GM23338 (cell line): ENCODE measurements at regions not wholly inside any gene's neighbourhood (a gene's known extent, or its start where the extent isn't known, plus 50 kb on each side); places are given as distances from the start of the nearest gene placed in this dataset.

ENCODE experiments used
- ATAC-seq: fragments of 200-7000 bp; cut with Tn5 transposase; 3 replicates; pipeline ENCODE4 v1.9.1; 2020
- DNase-seq: peaks from one replicate; pipeline ENCODE4 v3.0.0-alpha.2; 2015; ENCODE audit warnings: low spot score
- H2AFZ ChIP-seq: fragments of 200-600 bp; sonication (generic); 2 replicates; pipeline ENCODE4 v1.8.0; 2016; ENCODE audit warnings: antibody characterized with exemption, mild to moderate bottlenecking, moderate library complexity
- H3F3A ChIP-seq: fragments of 200-600 bp; sonication (generic); replicated peaks from 2 replicates; pipeline ENCODE4 v1.8.0; 2017; ENCODE audit warnings: antibody characterized with exemption, mixed run types, low read depth
- H3K27ac ChIP-seq: fragments of 200-600 bp; sonication (generic); 2 replicates; pipeline ENCODE4 v1.6.1; 2016; ENCODE audit warnings: low read depth
- H3K27me3 ChIP-seq: fragments of 200-600 bp; sonication (generic); 2 replicates; pipeline ENCODE4 v1.8.0; 2016; ENCODE audit warnings: mild to moderate bottlenecking, mixed run types, moderate library complexity; ENCODE audit not compliant: insufficient read depth
- H3K36me3 ChIP-seq: fragments of 200-600 bp; sonication (generic); 2 replicates; pipeline ENCODE4 v1.8.0; 2016; ENCODE audit warnings: mild to moderate bottlenecking; ENCODE audit not compliant: insufficient read depth
- H3K4me1 ChIP-seq: fragments of 200-600 bp; sonication (generic); 2 replicates; pipeline ENCODE4 v1.8.0; 2016; ENCODE audit warnings: mild to moderate bottlenecking, moderate library complexity; ENCODE audit not compliant: insufficient read depth
- H3K4me2 ChIP-seq: fragments of 200-600 bp; sonication (generic); 2 replicates; pipeline ENCODE4 v1.7.1; 2017; ENCODE audit warnings: mixed run types
- H3K4me3 ChIP-seq: fragments of 200-600 bp; sonication (generic); 2 replicates; pipeline ENCODE4 v1.6.1; 2016; ENCODE audit warnings: mixed run types
- H3K79me2 ChIP-seq: fragments of 200-600 bp; sonication (generic); replicated peaks from 2 replicates; pipeline ENCODE4 v1.8.0; 2017; ENCODE audit warnings: mild to moderate bottlenecking; ENCODE audit not compliant: insufficient read depth
- H3K9me2 ChIP-seq: fragments of 200-600 bp; sonication (generic); 2 replicates; pipeline ENCODE4 v1.8.0; 2017; ENCODE audit not compliant: insufficient read depth
- H4K20me1 ChIP-seq: fragments of 200-600 bp; sonication (generic); replicated peaks from 2 replicates; pipeline ENCODE4 v1.8.0; 2017; ENCODE audit warnings: mild to moderate bottlenecking; ENCODE audit not compliant: insufficient read depth
- H3K27ac Mint-ChIP-seq: 2 replicates; pipeline ENCODE4 v1.8.0; 2020; ENCODE audit warnings: inconsistent platforms, mild to moderate bottlenecking, moderate library complexity, mixed read lengths
- H3K27me3 Mint-ChIP-seq: 3 replicates; pipeline ENCODE4 v1.8.0; 2022; ENCODE audit warnings: low read depth, mild to moderate bottlenecking, moderate library complexity, mixed read lengths, inconsistent platforms; ENCODE audit not compliant: insufficient read depth, poor library complexity
- H3K36me3 Mint-ChIP-seq: 3 replicates; pipeline ENCODE4 v1.8.0; 2021; ENCODE audit warnings: low read depth, mild to moderate bottlenecking, inconsistent platforms, moderate library complexity, mixed read lengths
- H3K4me1 Mint-ChIP-seq: 3 replicates; pipeline ENCODE4 v1.8.0; 2020; ENCODE audit warnings: mild to moderate bottlenecking, inconsistent platforms, mixed read lengths
- H3K4me3 Mint-ChIP-seq: 3 replicates; pipeline ENCODE4 v1.8.0; 2021; ENCODE audit warnings: moderate library complexity, mild to moderate bottlenecking, inconsistent platforms, mixed read lengths
- H3K9me3 Mint-ChIP-seq: 3 replicates; pipeline ENCODE4 v1.8.0; 2020; ENCODE audit warnings: moderate library complexity, mild to moderate bottlenecking, inconsistent platforms, mixed read lengths
- EZH2 ChIP-seq: fragments of 200-600 bp; sonication (generic); IDR thresholded peaks from one replicate; pipeline ENCODE4 v1.8.0; 2017; ENCODE audit warnings: antibody characterized with exemption, mild to moderate bottlenecking, low read depth; ENCODE audit not compliant: unreplicated experiment
- TF ChIP-seq, protein P1 (sequence below): fragments of 250-450 bp; sonication (Bioruptor Pico); IDR thresholded peaks from 2 replicates; pipeline ENCODE4 v1.5.0; 2020; ENCODE audit warnings: mild to moderate bottlenecking, moderate library complexity
- TF ChIP-seq, protein P2 (sequence below), 2 experiments: fragments of 200-600 bp in 1 of 2; sonication (generic) in 1 of 2; conservative IDR thresholded peaks; 2 replicates each; pipeline versions ENCODE4 v1.5.1 to v1.6.1; 2016 to 2017; ENCODE audit warnings: antibody characterized with exemption in 2 of 2, low read depth in 2 of 2, mild to moderate bottlenecking in 2 of 2, moderate library complexity in 1 of 2

DNA sequence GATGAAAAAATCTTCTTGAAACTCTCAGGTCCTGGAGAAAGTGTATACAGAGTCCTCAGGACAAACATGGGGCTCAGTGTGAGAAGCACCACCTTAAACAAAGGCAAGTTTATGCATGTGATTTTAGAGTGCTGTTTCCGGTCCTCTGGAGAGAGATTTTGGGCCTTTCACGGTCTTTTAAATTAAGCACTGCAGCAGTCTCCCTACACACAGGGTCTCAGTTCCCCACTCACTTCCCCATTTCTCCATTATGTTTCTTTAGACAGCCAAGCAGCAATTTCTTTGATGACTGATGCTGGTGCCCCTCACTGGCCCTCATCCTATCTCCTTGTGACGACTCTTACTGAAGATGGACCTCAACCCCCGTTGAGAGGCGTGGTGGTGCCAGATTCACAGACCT is 220.2 kb upstream of the CLINT1 start (continued):
- TF ChIP-seq, protein P1, sequence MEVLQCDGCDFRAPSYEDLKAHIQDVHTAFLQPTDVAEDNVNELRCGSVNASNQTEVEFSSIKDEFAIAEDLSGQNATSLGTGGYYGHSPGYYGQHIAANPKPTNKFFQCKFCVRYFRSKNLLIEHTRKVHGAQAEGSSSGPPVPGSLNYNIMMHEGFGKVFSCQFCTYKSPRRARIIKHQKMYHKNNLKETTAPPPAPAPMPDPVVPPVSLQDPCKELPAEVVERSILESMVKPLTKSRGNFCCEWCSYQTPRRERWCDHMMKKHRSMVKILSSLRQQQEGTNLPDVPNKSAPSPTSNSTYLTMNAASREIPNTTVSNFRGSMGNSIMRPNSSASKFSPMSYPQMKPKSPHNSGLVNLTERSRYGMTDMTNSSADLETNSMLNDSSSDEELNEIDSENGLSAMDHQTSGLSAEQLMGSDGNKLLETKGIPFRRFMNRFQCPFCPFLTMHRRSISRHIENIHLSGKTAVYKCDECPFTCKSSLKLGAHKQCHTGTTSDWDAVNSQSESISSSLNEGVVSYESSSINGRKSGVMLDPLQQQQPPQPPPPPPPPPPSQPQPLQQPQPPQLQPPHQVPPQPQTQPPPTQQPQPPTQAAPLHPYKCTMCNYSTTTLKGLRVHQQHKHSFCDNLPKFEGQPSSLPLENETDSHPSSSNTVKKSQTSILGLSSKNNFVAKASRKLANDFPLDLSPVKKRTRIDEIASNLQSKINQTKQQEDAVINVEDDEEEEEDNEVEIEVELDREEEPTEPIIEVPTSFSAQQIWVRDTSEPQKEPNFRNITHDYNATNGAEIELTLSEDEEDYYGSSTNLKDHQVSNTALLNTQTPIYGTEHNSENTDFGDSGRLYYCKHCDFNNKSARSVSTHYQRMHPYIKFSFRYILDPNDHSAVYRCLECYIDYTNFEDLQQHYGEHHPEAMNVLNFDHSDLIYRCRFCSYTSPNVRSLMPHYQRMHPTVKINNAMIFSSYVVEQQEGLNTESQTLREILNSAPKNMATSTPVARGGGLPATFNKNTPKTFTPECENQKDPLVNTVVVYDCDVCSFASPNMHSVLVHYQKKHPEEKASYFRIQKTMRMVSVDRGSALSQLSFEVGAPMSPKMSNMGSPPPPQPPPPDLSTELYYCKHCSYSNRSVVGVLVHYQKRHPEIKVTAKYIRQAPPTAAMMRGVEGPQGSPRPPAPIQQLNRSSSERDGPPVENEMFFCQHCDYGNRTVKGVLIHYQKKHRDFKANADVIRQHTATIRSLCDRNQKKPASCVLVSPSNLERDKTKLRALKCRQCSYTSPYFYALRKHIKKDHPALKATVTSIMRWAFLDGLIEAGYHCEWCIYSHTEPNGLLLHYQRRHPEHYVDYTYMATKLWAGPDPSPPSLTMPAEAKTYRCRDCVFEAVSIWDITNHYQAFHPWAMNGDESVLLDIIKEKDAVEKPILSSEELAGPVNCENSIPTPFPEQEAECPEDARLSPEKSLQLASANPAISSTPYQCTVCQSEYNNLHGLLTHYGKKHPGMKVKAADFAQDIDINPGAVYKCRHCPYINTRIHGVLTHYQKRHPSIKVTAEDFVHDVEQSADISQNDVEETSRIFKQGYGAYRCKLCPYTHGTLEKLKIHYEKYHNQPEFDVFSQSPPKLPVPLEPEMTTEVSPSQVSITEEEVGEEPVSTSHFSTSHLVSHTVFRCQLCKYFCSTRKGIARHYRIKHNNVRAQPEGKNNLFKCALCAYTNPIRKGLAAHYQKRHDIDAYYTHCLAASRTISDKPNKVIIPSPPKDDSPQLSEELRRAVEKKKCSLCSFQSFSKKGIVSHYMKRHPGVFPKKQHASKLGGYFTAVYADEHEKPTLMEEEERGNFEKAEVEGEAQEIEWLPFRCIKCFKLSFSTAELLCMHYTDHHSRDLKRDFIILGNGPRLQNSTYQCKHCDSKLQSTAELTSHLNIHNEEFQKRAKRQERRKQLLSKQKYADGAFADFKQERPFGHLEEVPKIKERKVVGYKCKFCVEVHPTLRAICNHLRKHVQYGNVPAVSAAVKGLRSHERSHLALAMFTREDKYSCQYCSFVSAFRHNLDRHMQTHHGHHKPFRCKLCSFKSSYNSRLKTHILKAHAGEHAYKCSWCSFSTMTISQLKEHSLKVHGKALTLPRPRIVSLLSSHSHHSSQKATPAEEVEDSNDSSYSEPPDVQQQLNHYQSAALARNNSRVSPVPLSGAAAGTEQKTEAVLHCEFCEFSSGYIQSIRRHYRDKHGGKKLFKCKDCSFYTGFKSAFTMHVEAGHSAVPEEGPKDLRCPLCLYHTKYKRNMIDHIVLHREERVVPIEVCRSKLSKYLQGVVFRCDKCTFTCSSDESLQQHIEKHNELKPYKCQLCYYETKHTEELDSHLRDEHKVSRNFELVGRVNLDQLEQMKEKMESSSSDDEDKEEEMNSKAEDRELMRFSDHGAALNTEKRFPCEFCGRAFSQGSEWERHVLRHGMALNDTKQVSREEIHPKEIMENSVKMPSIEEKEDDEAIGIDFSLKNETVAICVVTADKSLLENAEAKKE (CRISPR knock-in tag) = no peak
- no peak for TF ChIP-seq EZH2

DNA sequence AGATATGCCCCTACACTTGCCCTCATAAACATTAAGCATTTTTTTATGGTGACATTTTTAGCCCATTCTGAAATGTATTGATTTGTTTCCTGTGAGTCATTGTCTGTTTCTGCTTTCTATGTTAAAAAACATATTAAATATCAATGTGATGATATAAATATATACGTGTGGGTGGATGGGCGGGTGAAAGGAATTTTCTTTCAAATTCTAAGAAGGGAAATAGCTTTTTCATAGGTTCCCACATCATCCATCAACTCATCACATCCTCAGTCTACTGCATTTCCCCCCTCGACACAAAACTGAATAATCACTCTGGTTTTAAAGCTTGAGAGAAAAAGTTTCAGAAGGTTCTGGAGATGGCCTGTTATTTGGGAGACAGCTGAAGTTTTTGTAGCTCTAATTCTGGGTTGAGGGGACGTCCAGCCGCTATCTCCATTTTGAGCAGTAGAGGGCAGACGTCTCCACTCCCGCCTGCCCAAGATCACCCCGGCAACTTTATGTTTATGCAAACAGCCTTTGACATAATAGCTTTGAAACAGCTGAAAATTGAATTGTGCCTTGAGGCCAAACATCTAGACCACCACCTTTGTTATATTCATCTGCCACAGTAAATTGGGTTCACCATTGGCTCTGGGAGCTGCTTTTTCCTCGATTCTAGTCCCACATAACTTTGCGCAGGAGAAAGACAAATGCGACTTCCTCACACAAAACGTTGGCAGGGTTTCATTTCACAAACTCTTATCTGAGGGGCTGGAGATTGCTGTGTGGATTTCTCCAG is 216.2 kb upstream of the CLINT1 start:
- Histone ChIP-seq H3K27ac (no peak overlapping the region), H3K36me3 (no peaks in the 10 kb centered on the region), H3K27me3 (no peaks in the 10 kb centered on the region), H3K9me2 (peaks cover 15% of the 10 kb centered on the region; the same call in 1 of the 2 replicates), H4K20me1 (no peaks in the 10 kb centered on the region), H3F3A (no peaks in the 10 kb centered on the region), H2AFZ (0 out of 2 replicates have a peak overlapping the region, but pooled peaks have one; percentile 4), H3K4me1 (no peaks in the 10 kb centered on the region), H3K4me2 (no peak overlapping the region), H3K4me3 (no peak overlapping the region), H3K79me2 (no peaks in the 10 kb centered on the region)
- peak; percentile 85 for ATAC-seq
- Mint-ChIP-seq H3K4me1 (peaks cover 13% of the 10 kb centered on the region), H3K27me3 (no peaks in the 10 kb centered on the region), H3K27ac (no peak overlapping the region), H3K9me3 (no peaks in the 10 kb centered on the region; the same call in 2 of the 3 replicates), H3K36me3 (no peaks in the 10 kb centered on the region), H3K4me3 (no peak overlapping the region)
- DNase-seq = peak; percentile 81
- TF ChIP-seq, protein P1 (CRISPR knock-in tag) = no peak
- TF ChIP-seq, protein P2, sequence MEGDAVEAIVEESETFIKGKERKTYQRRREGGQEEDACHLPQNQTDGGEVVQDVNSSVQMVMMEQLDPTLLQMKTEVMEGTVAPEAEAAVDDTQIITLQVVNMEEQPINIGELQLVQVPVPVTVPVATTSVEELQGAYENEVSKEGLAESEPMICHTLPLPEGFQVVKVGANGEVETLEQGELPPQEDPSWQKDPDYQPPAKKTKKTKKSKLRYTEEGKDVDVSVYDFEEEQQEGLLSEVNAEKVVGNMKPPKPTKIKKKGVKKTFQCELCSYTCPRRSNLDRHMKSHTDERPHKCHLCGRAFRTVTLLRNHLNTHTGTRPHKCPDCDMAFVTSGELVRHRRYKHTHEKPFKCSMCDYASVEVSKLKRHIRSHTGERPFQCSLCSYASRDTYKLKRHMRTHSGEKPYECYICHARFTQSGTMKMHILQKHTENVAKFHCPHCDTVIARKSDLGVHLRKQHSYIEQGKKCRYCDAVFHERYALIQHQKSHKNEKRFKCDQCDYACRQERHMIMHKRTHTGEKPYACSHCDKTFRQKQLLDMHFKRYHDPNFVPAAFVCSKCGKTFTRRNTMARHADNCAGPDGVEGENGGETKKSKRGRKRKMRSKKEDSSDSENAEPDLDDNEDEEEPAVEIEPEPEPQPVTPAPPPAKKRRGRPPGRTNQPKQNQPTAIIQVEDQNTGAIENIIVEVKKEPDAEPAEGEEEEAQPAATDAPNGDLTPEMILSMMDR (conservative IDR thresholded peaks at IDR 0.05; ENCODE audit: low read depth in 2 of 2) = peak; percentile 82 to 86
